HCT116 (cell line): ENCODE measurements at regions not wholly inside any gene's neighbourhood (a gene's known extent, or its start where the extent isn't known, plus 50 kb on each side); places are given as distances from the start of the nearest gene placed in this dataset.

Experiments
- ATAC-seq: fragments of 200-7000 bp; cut with Tn5 transposase; 2 replicates; pipeline ENCODE4 v1.9.1; 2020; ENCODE audit warnings: mild to moderate bottlenecking, moderate library complexity
- BruUV-seq: library from RNA; stranded (reverse); fragments of 400-500 nt; replicated peaks from 2 replicates; lab custom pipeline; 2021; lab: Mats Ljungman, UMichigan
- CTCF ChIA-PET: fragments of 300-600 bp; sonication (Branson Sonifier 250); formaldehyde crosslinking; loops from one replicate; lab custom pipeline; 2021; ENCODE audit warnings: antibody characterized with exemption; lab: Charles Lee
- POLR2A ChIA-PET: fragments of 300-600, 350-600 bp; sonication (Branson Sonifier 250); formaldehyde crosslinking; loops from one replicate; lab custom pipeline; 2021; ENCODE audit warnings: antibody characterized with exemption; lab: Charles Lee
- RAD21 ChIA-PET, 2 experiments: fragments of 300-600 bp; sonication (Branson Sonifier 250); formaldehyde crosslinking; loops; one replicate each; lab custom pipeline; 2023; ENCODE audit warnings: low total read pairs in 2 of 2; ENCODE audit not compliant: uncharacterized antibody in 2 of 2, unreplicated experiment in 2 of 2, low non-redundant PET in 1 of 2; lab: Charles Lee
- DNase-seq: peaks from one replicate; pipeline ENCODE4 v3.0.0-alpha.2; 2010; ENCODE audit warnings: low read depth, low spot score
- H2AFZ ChIP-seq: fragments of 200-600 bp; shearing (Covaris generic), sonication (generic); 2 replicates; pipeline ENCODE4 v1.6.1; 2017; ENCODE audit warnings: low read depth, mixed run types, mixed read lengths, antibody characterized with exemption, low read length; ENCODE audit not compliant: poor library complexity, severe bottlenecking
- H3K27ac ChIP-seq: 2 replicates; pipeline ENCODE4 v1.5.1; 2012; ENCODE audit warnings: low read depth, low read length
- H3K27me3 ChIP-seq: fragments of 200-600 bp; sonication (generic); 2 replicates; pipeline ENCODE4 v1.6.1; 2016; ENCODE audit warnings: mixed run types, low read length, mixed read lengths; ENCODE audit not compliant: insufficient read depth
- H3K36me3 ChIP-seq, 2 experiments: fragments of 200-500 bp in 1 of 2; fragments of 200-600 bp in 1 of 2; sonication (Bioruptor generic) in 1 of 2; sonication (generic) in 1 of 2; 2 replicates each; pipeline versions ENCODE4 v1.5.1 to v1.6.1; 2014 to 2016; ENCODE audit warnings: low read length in 2 of 2, inconsistent platforms in 1 of 2, mixed read lengths in 1 of 2, mixed run types in 1 of 2; ENCODE audit not compliant: insufficient read depth in 2 of 2, control insufficient read depth in 1 of 2
- H3K4me1 ChIP-seq, 2 experiments: fragments of 200-600 bp in 1 of 2; sonication (generic) in 1 of 2; 2 replicates each; pipeline versions ENCODE4 v1.5.1 to v1.6.1; 2012 to 2017; ENCODE audit warnings: low read length in 2 of 2, inconsistent platforms in 1 of 2, mild to moderate bottlenecking in 1 of 2, mixed read lengths in 1 of 2, mixed run types in 1 of 2, moderate library complexity in 1 of 2; ENCODE audit not compliant: insufficient read depth in 2 of 2, control insufficient read depth in 1 of 2
- H3K4me2 ChIP-seq: fragments of 200-600 bp; sonication (generic); 2 replicates; pipeline ENCODE4 v1.6.1; 2017; ENCODE audit warnings: mixed run types, low read length, mixed read lengths
- H3K4me3 ChIP-seq, 2 experiments: fragments of 200-600 bp in 1 of 2; sonication (generic) in 1 of 2; replicated peaks in 1 of 2; 2 replicates each; pipeline ENCODE4 v1.5.1; 2011 to 2016; ENCODE audit warnings: low read length in 2 of 2, control low read depth in 1 of 2, low read depth in 1 of 2, mild to moderate bottlenecking in 1 of 2, mixed read lengths in 1 of 2, mixed run types in 1 of 2
- H3K79me2 ChIP-seq: fragments of 200-600 bp; sonication (generic); 2 replicates; pipeline ENCODE4 v1.6.1; 2017; ENCODE audit warnings: mild to moderate bottlenecking, mixed run types, low read length, moderate library complexity, mixed read lengths; ENCODE audit not compliant: insufficient read depth
- H3K9ac ChIP-seq: fragments of 200-600 bp; sonication (generic); 2 replicates; pipeline ENCODE4 v1.6.1; 2016; ENCODE audit warnings: low read length, mixed read lengths
- H3K9me2 ChIP-seq: fragments of 200-600 bp; sonication (generic), shearing (Covaris generic); 2 replicates; pipeline ENCODE4 v1.6.1; 2017; ENCODE audit warnings: mixed run types, mild to moderate bottlenecking, moderate library complexity; ENCODE audit not compliant: insufficient read depth
- H3K9me3 ChIP-seq, 2 experiments: fragments of 200-500 bp in 1 of 2; fragments of 200-600 bp in 1 of 2; sonication (Bioruptor generic) in 1 of 2; sonication (generic) in 1 of 2; 2 replicates each; pipeline ENCODE4 v1.6.1; 2014 to 2017; ENCODE audit warnings: low read length in 2 of 2, mixed read lengths in 2 of 2, inconsistent platforms in 1 of 2, low read depth in 1 of 2, mild to moderate bottlenecking in 1 of 2, mixed run types in 1 of 2, moderate library complexity in 1 of 2; ENCODE audit not compliant: control insufficient read depth in 1 of 2, insufficient read depth in 1 of 2
- H4K20me1 ChIP-seq: fragments of 200-600 bp; sonication (generic), shearing (Covaris generic); 2 replicates; pipeline ENCODE4 v1.6.1; 2017; ENCODE audit warnings: mixed run types, mild to moderate bottlenecking, moderate library complexity; ENCODE audit not compliant: insufficient read depth
- CBX3 ChIP-seq: IDR thresholded peaks from 2 replicates; pipeline ENCODE4 v1.6.1; 2012; ENCODE audit warnings: low read depth
- CEBPB ChIP-seq: IDR thresholded peaks from 2 replicates; pipeline ENCODE4 v1.6.1; 2012; ENCODE audit warnings: low read depth
- CTCF ChIP-seq, 3 experiments: fragments of 200-600 bp in 1 of 3; sonication (generic) in 1 of 3; IDR thresholded peaks in 2 of 3; conservative IDR thresholded peaks in 1 of 3; 2 replicates each; pipeline ENCODE4 v1.5.1; 2012 to 2017; ENCODE audit warnings: low read depth in 2 of 3, low read length in 2 of 3, antibody characterized with exemption in 1 of 3, borderline replicate concordance in 1 of 3, control low read depth in 1 of 3, mild to moderate bottlenecking in 1 of 3, mixed read lengths in 1 of 3, mixed run types in 1 of 3, moderate library complexity in 1 of 3; ENCODE audit not compliant: insufficient read depth in 1 of 3
- ELF1 ChIP-seq: IDR thresholded peaks from 2 replicates; pipeline ENCODE4 v1.6.1; 2012; ENCODE audit warnings: low read depth, borderline replicate concordance
- FOSL1 ChIP-seq: IDR thresholded peaks from 2 replicates; pipeline ENCODE4 v1.6.1; 2012; ENCODE audit warnings: low read depth
- JUND ChIP-seq: IDR thresholded peaks from 2 replicates; pipeline ENCODE4 v1.6.1; 2012
- MAX ChIP-seq: IDR thresholded peaks from 2 replicates; pipeline ENCODE4 v1.6.1; 2012
- POLR2A ChIP-seq: IDR thresholded peaks from 2 replicates; pipeline ENCODE4 v1.7.0; 2011; ENCODE audit warnings: borderline replicate concordance; ENCODE audit not compliant: insufficient read depth, insufficient read length; ENCODE audit errors: extremely low read depth
- POLR2AphosphoS5 ChIP-seq: IDR thresholded peaks from 2 replicates; pipeline ENCODE4 v1.6.1; 2011; ENCODE audit warnings: mild to moderate bottlenecking, low read depth, low read length, moderate library complexity
- REST ChIP-seq: IDR thresholded peaks from 2 replicates; pipeline ENCODE4 v1.6.1; 2012; ENCODE audit warnings: low read depth
- SIN3A ChIP-seq: IDR thresholded peaks from 2 replicates; pipeline ENCODE4 v1.6.1; 2012; ENCODE audit warnings: low read depth
- SRF ChIP-seq: IDR thresholded peaks from 2 replicates; pipeline ENCODE4 v1.6.1; 2012; ENCODE audit warnings: low read depth
- TCF7L2 ChIP-seq: IDR thresholded peaks from 2 replicates; pipeline ENCODE4 v1.7.0; 2011; ENCODE audit warnings: borderline replicate concordance, inconsistent platforms; ENCODE audit not compliant: insufficient read depth, insufficient read length; ENCODE audit errors: extremely low read depth
- YY1 ChIP-seq: IDR thresholded peaks from 2 replicates; pipeline ENCODE4 v1.6.1; 2011; ENCODE audit warnings: low read length, low read depth, moderate library complexity, mild to moderate bottlenecking; ENCODE audit not compliant: insufficient replicate concordance; ENCODE audit errors: extremely low read depth
- ZFX ChIP-seq: fragments of 450-650 bp; IDR thresholded peaks from 2 replicates; pipeline ENCODE4 v1.6.1; 2017
- ZNF274 ChIP-seq: fragments of 200-500 bp; sonication (Bioruptor generic); IDR thresholded peaks from 2 replicates; pipeline ENCODE4 v1.6.1; 2014; ENCODE audit warnings: mild to moderate bottlenecking, low read depth, low read length, inconsistent platforms
- intact Hi-C: fragments of 100-400 bp; cut with micrococcal nuclease; formaldehyde crosslinking; loops from 2 replicates; pipeline ENCODE4 v1.10.0; 2022

GRCh38 chr15:77772641-77773402 is 140.1 kb upstream of the LINGO1 start:
- ChIA-PET CTCF (no interaction called here), RAD21 (no interaction called here), POLR2A (no interaction called here)
- intact Hi-C loops = no loop called here
- Histone ChIP-seq H3K4me3 (no peak overlapping the region), H3K9me2 (no peaks in the 10 kb centered on the region), H3K4me2 (no peak overlapping the region), H3K79me2 (no peaks in the 10 kb centered on the region), H3K27me3 (no peaks in the 10 kb centered on the region), H3K9ac (no peak overlapping the region), H3K9me3 (no peaks in the 10 kb centered on the region), H3K4me1 (no peaks in the 10 kb centered on the region), H3K27ac (no peak overlapping the region), H3K36me3 (no peaks in the 10 kb centered on the region), H2AFZ (no peak overlapping the region), H4K20me1 (no peaks in the 10 kb centered on the region)
- no TSS peak for BruUV-seq
- ATAC-seq (no peak), DNase-seq (no peak)
- no peak for TF ChIP-seq ZNF274
- no peak for TF ChIP-seq POLR2AphosphoS5
- no peak for TF ChIP-seq FOSL1
- TF ChIP-seq POLR2A = no peak
- TF ChIP-seq ELF1 = no peak
- no peak for TF ChIP-seq REST
- TF ChIP-seq SIN3A = no peak
- no peak for TF ChIP-seq JUND
- TF ChIP-seq ZFX = no peak
- no peak for TF ChIP-seq YY1
- TF ChIP-seq MAX = no peak
- no peak for TF ChIP-seq SRF
- TF ChIP-seq TCF7L2 = no peak
- TF ChIP-seq CEBPB = no peak
- TF ChIP-seq CBX3 = no peak
- no peak for TF ChIP-seq CTCF (IDR thresholded peaks at IDR 0.05 in 2 of 3, conservative IDR thresholded peaks at IDR 0.05 in 1 of 3; ENCODE audit: borderline replicate concordance in 1 of 3, insufficient read depth in 1 of 3, low read depth in 2 of 3, low read length in 2 of 3)
